ENCODE measurements at regions not wholly inside any gene's neighbourhood (a gene's known extent, or its start where the extent isn't known, plus 50 kb on each side); places are given as distances from the start of the nearest gene placed in this dataset.

- intact Hi-C loops (cut with DNase I), result no loop called here
- H3K36me3 ChIP-seq (ENCODE audit: control insufficient read depth in 2 of 3, insufficient read depth in 3 of 3, low read length in 3 of 3), result no peaks in the 10 kb centered on the region
- no peak for FAIRE-seq
- DNase-seq, result peak in 2 of 5 donors; percentile 61 to 73
- no peak overlapping the region for H3K27ac ChIP-seq (ENCODE audit: low read depth in 2 of 2, low read length in 2 of 2)
- no peak overlapping the region for H3K9ac ChIP-seq (ENCODE audit: low read length in 3 of 3)
- no peaks in the 10 kb centered on the region for H3K27me3 ChIP-seq (ENCODE audit: control insufficient read depth, insufficient read depth, low read length)
- H3K9me3 ChIP-seq (ENCODE audit: control insufficient read depth in 2 of 3, insufficient read depth in 1 of 3, low read length in 3 of 3), result no peaks in the 10 kb centered on the region
- H3K4me1 ChIP-seq (ENCODE audit: control insufficient read depth in 2 of 3, insufficient read depth in 2 of 3, low read depth in 1 of 3, low read length in 3 of 3), result peaks cover 0 to 2% (median 0%) of the 10 kb centered on the region in 3 donors
- no peak overlapping the region for H3K4me3 ChIP-seq (ENCODE audit: low read length in 3 of 3)
- no peak for TF ChIP-seq CTCF (IDR thresholded peaks at IDR 0.05; ENCODE audit: borderline replicate concordance, extremely low read depth, insufficient read depth)
These were observed 336.4 kb upstream of the HSF2 start for GRCh38 chr6:122063076-122063475.

- TF ChIP-seq CTCF (IDR thresholded peaks at IDR 0.05; ENCODE audit: borderline replicate concordance, extremely low read depth, insufficient read depth), result no peak
- H3K4me1 ChIP-seq (ENCODE audit: control insufficient read depth in 2 of 3, insufficient read depth in 2 of 3, low read depth in 1 of 3, low read length in 3 of 3), result peaks cover 0 to 2% (median 0%) of the 10 kb centered on the region in 3 donors
- H3K9ac ChIP-seq (ENCODE audit: low read length in 3 of 3), result no peak overlapping the region
- intact Hi-C loops (cut with DNase I), result no loop called here
- H3K4me3 ChIP-seq (ENCODE audit: low read length in 3 of 3), result no peak overlapping the region
- H3K27ac ChIP-seq (ENCODE audit: low read depth in 2 of 2, low read length in 2 of 2), result no peak overlapping the region
- no peaks in the 10 kb centered on the region for H3K9me3 ChIP-seq (ENCODE audit: control insufficient read depth in 2 of 3, insufficient read depth in 1 of 3, low read length in 3 of 3)
- H3K27me3 ChIP-seq (ENCODE audit: control insufficient read depth, insufficient read depth, low read length), result no peaks in the 10 kb centered on the region
- DNase-seq (no peak), FAIRE-seq (no peak)
- no peaks in the 10 kb centered on the region for H3K36me3 ChIP-seq (ENCODE audit: control insufficient read depth in 2 of 3, insufficient read depth in 3 of 3, low read length in 3 of 3)
These were observed 335.7 kb upstream of the HSF2 start for GRCh38 chr6:122063761-122064160.

GRCh38 chr6:122066200-122066599 is 333.3 kb upstream of the HSF2 start:
- no peak for FAIRE-seq
- Histone ChIP-seq H3K9ac (ENCODE audit: low read length in 3 of 3) (no peak overlapping the region), H3K4me3 (ENCODE audit: low read length in 3 of 3) (no peak overlapping the region), H3K4me1 (ENCODE audit: control insufficient read depth in 2 of 3, insufficient read depth in 2 of 3, low read depth in 1 of 3, low read length in 3 of 3) (peaks cover 0 to 6% (median 0%) of the 10 kb centered on the region in 3 donors), H3K27me3 (ENCODE audit: control insufficient read depth, insufficient read depth, low read length) (no peaks in the 10 kb centered on the region), H3K9me3 (ENCODE audit: control insufficient read depth in 2 of 3, insufficient read depth in 1 of 3, low read length in 3 of 3) (no peaks in the 10 kb centered on the region), H3K27ac (ENCODE audit: low read depth in 2 of 2, low read length in 2 of 2) (no peak overlapping the region), H3K36me3 (ENCODE audit: control insufficient read depth in 2 of 3, insufficient read depth in 3 of 3, low read length in 3 of 3) (no peaks in the 10 kb centered on the region)
- no peak for TF ChIP-seq CTCF (IDR thresholded peaks at IDR 0.05; ENCODE audit: borderline replicate concordance, extremely low read depth, insufficient read depth)
- intact Hi-C loops (cut with DNase I), result no loop called here
- DNase-seq, result no peak

GRCh38 chr6:122068291-122068769 is 331.1 kb upstream of the HSF2 start:
- Histone ChIP-seq H3K27ac (ENCODE audit: low read depth in 2 of 2, low read length in 2 of 2) (no peak overlapping the region), H3K4me1 (ENCODE audit: control insufficient read depth in 2 of 3, insufficient read depth in 2 of 3, low read depth in 1 of 3, low read length in 3 of 3) (peaks cover 0 to 4% (median 0%) of the 10 kb centered on the region in 3 donors), H3K9me3 (ENCODE audit: control insufficient read depth in 2 of 3, insufficient read depth in 1 of 3, low read length in 3 of 3) (no peaks in the 10 kb centered on the region), H3K27me3 (ENCODE audit: control insufficient read depth, insufficient read depth, low read length) (no peaks in the 10 kb centered on the region), H3K36me3 (ENCODE audit: control insufficient read depth in 2 of 3, insufficient read depth in 3 of 3, low read length in 3 of 3) (no peaks in the 10 kb centered on the region), H3K9ac (ENCODE audit: low read length in 3 of 3) (no peak overlapping the region), H3K4me3 (ENCODE audit: low read length in 3 of 3) (no peak overlapping the region)
- intact Hi-C loops (cut with DNase I), result no loop called here
- DNase-seq, result peak in 1 of 5 donors; percentile 69
- FAIRE-seq, result no peak
- no peak for TF ChIP-seq CTCF (IDR thresholded peaks at IDR 0.05; ENCODE audit: borderline replicate concordance, extremely low read depth, insufficient read depth)
